ENCODE measurements at regions not wholly inside any gene's neighbourhood (a gene's known extent, or its start where the extent isn't known, plus 50 kb on each side); places are given as distances from the start of the nearest gene placed in this dataset.

GRCh38 chr5:3006961-3007551 is 255.6 kb upstream of the IRX2 start:
- no peak overlapping the region for H3K27ac ChIP-seq (ENCODE audit: low read length)
- no peaks in the 10 kb centered on the region for H3K27me3 ChIP-seq (ENCODE audit: control insufficient read depth, insufficient read depth, low read length)
- POLR2A ChIA-PET: no interaction called here
- no TSS peak for BruUV-seq (replicated peaks)
- no peak for DNase-seq (ENCODE audit: low read depth, low spot score)
- no peak overlapping the region for H3K4me3 ChIP-seq (ENCODE audit: low read depth in 2 of 2, low read length in 2 of 2)
- in situ Hi-C loops (cut with HindIII; ENCODE audit: low pct_unique_long_range_greater_than_20kb, low sequenced_read_pairs) (no loop called here), intact Hi-C loops (cut with micrococcal nuclease; ENCODE audit: unreplicated experiment) (no loop called here)
- CTCF ChIA-PET: no interaction called here
- H3K4me1 ChIP-seq (ENCODE audit: control insufficient read depth, insufficient read depth, low read length): no peaks in the 10 kb centered on the region
- ATAC-seq: no peak
- no peaks in the 10 kb centered on the region for H3K9me3 ChIP-seq (ENCODE audit: control insufficient read depth, insufficient read depth, low read depth, low read length)
- TF ChIP-seq SIN3A (IDR thresholded peaks at IDR 0.05; ENCODE audit: borderline replicate concordance, insufficient read depth, low read depth, low read length) (no peak), POLR2AphosphoS5 (IDR thresholded peaks at IDR 0.05; ENCODE audit: low read depth, low read length) (no peak), TCF7L2 (IDR thresholded peaks at IDR 0.05; ENCODE audit: low read depth, low read length) (no peak), CTCF (IDR thresholded peaks at IDR 0.05) (no peak)
- TF ChIP-seq, protein P1, sequence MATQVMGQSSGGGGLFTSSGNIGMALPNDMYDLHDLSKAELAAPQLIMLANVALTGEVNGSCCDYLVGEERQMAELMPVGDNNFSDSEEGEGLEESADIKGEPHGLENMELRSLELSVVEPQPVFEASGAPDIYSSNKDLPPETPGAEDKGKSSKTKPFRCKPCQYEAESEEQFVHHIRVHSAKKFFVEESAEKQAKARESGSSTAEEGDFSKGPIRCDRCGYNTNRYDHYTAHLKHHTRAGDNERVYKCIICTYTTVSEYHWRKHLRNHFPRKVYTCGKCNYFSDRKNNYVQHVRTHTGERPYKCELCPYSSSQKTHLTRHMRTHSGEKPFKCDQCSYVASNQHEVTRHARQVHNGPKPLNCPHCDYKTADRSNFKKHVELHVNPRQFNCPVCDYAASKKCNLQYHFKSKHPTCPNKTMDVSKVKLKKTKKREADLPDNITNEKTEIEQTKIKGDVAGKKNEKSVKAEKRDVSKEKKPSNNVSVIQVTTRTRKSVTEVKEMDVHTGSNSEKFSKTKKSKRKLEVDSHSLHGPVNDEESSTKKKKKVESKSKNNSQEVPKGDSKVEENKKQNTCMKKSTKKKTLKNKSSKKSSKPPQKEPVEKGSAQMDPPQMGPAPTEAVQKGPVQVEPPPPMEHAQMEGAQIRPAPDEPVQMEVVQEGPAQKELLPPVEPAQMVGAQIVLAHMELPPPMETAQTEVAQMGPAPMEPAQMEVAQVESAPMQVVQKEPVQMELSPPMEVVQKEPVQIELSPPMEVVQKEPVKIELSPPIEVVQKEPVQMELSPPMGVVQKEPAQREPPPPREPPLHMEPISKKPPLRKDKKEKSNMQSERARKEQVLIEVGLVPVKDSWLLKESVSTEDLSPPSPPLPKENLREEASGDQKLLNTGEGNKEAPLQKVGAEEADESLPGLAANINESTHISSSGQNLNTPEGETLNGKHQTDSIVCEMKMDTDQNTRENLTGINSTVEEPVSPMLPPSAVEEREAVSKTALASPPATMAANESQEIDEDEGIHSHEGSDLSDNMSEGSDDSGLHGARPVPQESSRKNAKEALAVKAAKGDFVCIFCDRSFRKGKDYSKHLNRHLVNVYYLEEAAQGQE (IDR thresholded peaks at IDR 0.05; ENCODE audit: insufficient read depth in 1 of 2, low read depth in 2 of 2, low read length in 1 of 2): no peak
- H3K36me3 ChIP-seq (ENCODE audit: control insufficient read depth, insufficient read depth, low read length): no peaks in the 10 kb centered on the region

GRCh38 chr5:3006526-3006925 is 255.0 kb upstream of the IRX2 start:
- Histone ChIP-seq H3K36me3 (ENCODE audit: control insufficient read depth, insufficient read depth, low read length) (no peaks in the 10 kb centered on the region), H3K4me3 (ENCODE audit: low read depth in 2 of 2, low read length in 2 of 2) (no peak overlapping the region), H3K27ac (ENCODE audit: low read length) (no peak overlapping the region), H3K4me1 (ENCODE audit: control insufficient read depth, insufficient read depth, low read length) (no peaks in the 10 kb centered on the region), H3K27me3 (ENCODE audit: control insufficient read depth, insufficient read depth, low read length) (no peaks in the 10 kb centered on the region), H3K9me3 (ENCODE audit: control insufficient read depth, insufficient read depth, low read depth, low read length) (no peaks in the 10 kb centered on the region)
- TF ChIP-seq TCF7L2 (IDR thresholded peaks at IDR 0.05; ENCODE audit: low read depth, low read length): no peak
- no peak for TF ChIP-seq POLR2AphosphoS5 (IDR thresholded peaks at IDR 0.05; ENCODE audit: low read depth, low read length)
- TF ChIP-seq, protein P1 (IDR thresholded peaks at IDR 0.05; ENCODE audit: insufficient read depth in 1 of 2, low read depth in 2 of 2, low read length in 1 of 2): no peak
- TF ChIP-seq SIN3A (IDR thresholded peaks at IDR 0.05; ENCODE audit: borderline replicate concordance, insufficient read depth, low read depth, low read length): no peak
- TF ChIP-seq CTCF (IDR thresholded peaks at IDR 0.05): no peak
- no peak for DNase-seq (ENCODE audit: low read depth, low spot score)
- intact Hi-C loops (cut with micrococcal nuclease; ENCODE audit: unreplicated experiment): no loop called here
- no TSS peak for BruUV-seq (replicated peaks)
- ATAC-seq: no peak
- CTCF ChIA-PET: no interaction called here
- in situ Hi-C loops (cut with HindIII; ENCODE audit: low pct_unique_long_range_greater_than_20kb, low sequenced_read_pairs): no loop called here
- POLR2A ChIA-PET: no interaction called here

All from Panc1 (cell line).